NCI-H460 (cell line): ENCODE measurements at regions not wholly inside any gene's neighbourhood (a gene's known extent, or its start where the extent isn't known, plus 50 kb on each side); places are given as distances from the start of the nearest gene placed in this dataset.
"Not testable (repeated sequence)": the region's sequence is repeated elsewhere in the genome, so short reads cannot be mapped to it uniquely, and the experiment has no call there.

Source experiments
- DNase-seq: peaks from one replicate; pipeline ENCODE4 v3.0.0-alpha.2; 2016; ENCODE audit warnings: low read depth; ENCODE audit errors: extremely low read depth

- DNase-seq, result no peak
Measured at GRCh38 chr9:79041266-79041665, 530.5 kb upstream of the TLE4 start.

GRCh38 chr9:79043916-79044315, 527.8 kb upstream of the TLE4 start:
- no peak for DNase-seq

GRCh38 chr9:79046401-79046800, 525.4 kb upstream of the TLE4 start:
- DNase-seq, result no peak

GRCh38 chr9:79049371-79049770, 522.4 kb upstream of the TLE4 start:
- DNase-seq, result no peak

GRCh38 chr9:79053598-79053997, 518.2 kb upstream of the TLE4 start:
- no peak for DNase-seq

GRCh38 chr9:79054500-79054899, 517.3 kb upstream of the TLE4 start:
- no peak for DNase-seq

- no peak for DNase-seq
Measured at GRCh38 chr9:79056041-79056440, 515.7 kb upstream of the TLE4 start.

GRCh38 chr9:79057576-79057975, 514.2 kb upstream of the TLE4 start:
- no peak for DNase-seq

GRCh38 chr9:79060766-79061165, 511.0 kb upstream of the TLE4 start:
- DNase-seq, result no peak

- DNase-seq, result no peak
Measured at GRCh38 chr9:79061752-79062616, 509.8 kb upstream of the TLE4 start.

- DNase-seq, result no peak
Measured at GRCh38 chr9:79073201-79073600, 498.6 kb upstream of the TLE4 start.

- no peak for DNase-seq
Measured at GRCh38 chr9:79080536-79080935, 491.2 kb upstream of the TLE4 start.

- DNase-seq, result no peak
Measured at GRCh38 chr9:79083621-79084020, 488.1 kb upstream of the TLE4 start.

GRCh38 chr9:79087133-79087532, 484.6 kb upstream of the TLE4 start:
- no peak for DNase-seq

- DNase-seq, result no peak
Measured at GRCh38 chr9:79089054-79089560, 482.7 kb upstream of the TLE4 start.

GRCh38 chr9:79089851-79090250, 481.9 kb upstream of the TLE4 start:
- DNase-seq, result not testable (repeated sequence)

GRCh38 chr9:79103257-79103656, 468.5 kb upstream of the TLE4 start:
- not testable (repeated sequence) for DNase-seq

- DNase-seq, result no peak
Measured at GRCh38 chr9:79104216-79104615, 467.5 kb upstream of the TLE4 start.

- no peak for DNase-seq
Measured at GRCh38 chr9:79104951-79105350, 466.8 kb upstream of the TLE4 start.

GRCh38 chr9:79107911-79108676, 463.7 kb upstream of the TLE4 start:
- no peak for DNase-seq

- DNase-seq, result no peak
Measured at GRCh38 chr9:79111653-79112052, 460.1 kb upstream of the TLE4 start.

- no peak for DNase-seq
Measured at GRCh38 chr9:79115176-79115575, 456.6 kb upstream of the TLE4 start.
